WTC11 (cell line): ENCODE measurements at regions not wholly inside any gene's neighbourhood (a gene's known extent, or its start where the extent isn't known, plus 50 kb on each side); places are given as distances from the start of the nearest gene placed in this dataset.

Experiments used
- ATAC-seq: fragments of 200-7000 bp; cut with Tn5 transposase; 2 replicates; pipeline ENCODE4 v1.10.0; 2021; ENCODE audit warnings: mild to moderate bottlenecking, moderate library complexity
- CTCF ChIA-PET: fragments of 300-600 bp; sonication (Branson Sonifier 250); formaldehyde crosslinking; loops from one replicate; lab custom pipeline; 2021; ENCODE audit warnings: antibody characterized with exemption; lab: Charles Lee
- POLR2A ChIA-PET: fragments of 350-600 bp; sonication (Branson Sonifier 250); formaldehyde crosslinking; loops from one replicate; lab custom pipeline; 2021; ENCODE audit warnings: antibody characterized with exemption; lab: Charles Lee
- DNase-seq: peaks from one replicate; pipeline ENCODE4 v3.0.0; 2021; ENCODE audit warnings: low spot score
- H3K27ac Mint-ChIP-seq: 2 replicates; pipeline ENCODE4 v1.8.0; 2021; ENCODE audit warnings: mixed read lengths
- H3K27me3 Mint-ChIP-seq: 2 replicates; pipeline ENCODE4 v1.8.0; 2021; ENCODE audit warnings: low read depth, mild to moderate bottlenecking, moderate library complexity, mixed read lengths
- H3K36me3 Mint-ChIP-seq: 2 replicates; pipeline ENCODE4 v1.8.0; 2021; ENCODE audit warnings: mixed read lengths
- H3K4me1 Mint-ChIP-seq: 2 replicates; pipeline ENCODE4 v1.8.0; 2022; ENCODE audit warnings: mixed read lengths
- H3K4me3 Mint-ChIP-seq: 2 replicates; pipeline ENCODE4 v1.8.0; 2021; ENCODE audit warnings: mild to moderate bottlenecking, moderate library complexity, mixed read lengths
- H3K9me3 Mint-ChIP-seq: 2 replicates; pipeline ENCODE4 v1.8.0; 2021; ENCODE audit warnings: mixed read lengths
- ATF1 ChIP-seq: sonication (generic); formaldehyde crosslinking; IDR thresholded peaks from 2 replicates; pipeline ENCODE4 v1.8.1; 2023; ENCODE audit warnings: mild to moderate bottlenecking, moderate library complexity, missing genetic modification reagents
- CREB1 ChIP-seq: sonication (generic); formaldehyde crosslinking; IDR thresholded peaks from 2 replicates; pipeline ENCODE4 v1.8.0; 2023; ENCODE audit warnings: mild to moderate bottlenecking, missing genetic modification reagents
- JAZF1 ChIP-seq: fragments of 250-450 bp; sonication (Bioruptor Pico); IDR thresholded peaks from 2 replicates; pipeline ENCODE4 v1.9.0; 2021; ENCODE audit warnings: moderate library complexity, mild to moderate bottlenecking, inconsistent platforms
- MXD4 ChIP-seq: fragments of 250-450 bp; sonication (Bioruptor Pico); IDR thresholded peaks from 2 replicates; pipeline ENCODE4 v1.8.0; 2021; ENCODE audit warnings: mild to moderate bottlenecking, moderate library complexity, borderline replicate concordance
- MYBL2 ChIP-seq: sonication (generic); formaldehyde crosslinking; IDR thresholded peaks from 2 replicates; pipeline ENCODE4 v1.8.1; 2023; ENCODE audit warnings: mild to moderate bottlenecking, moderate library complexity, missing genetic modification reagents
- SMAD4 ChIP-seq: sonication (generic); formaldehyde crosslinking; IDR thresholded peaks from 2 replicates; pipeline ENCODE4 v1.8.0; 2022; ENCODE audit warnings: mild to moderate bottlenecking, missing genetic modification reagents
- SOX15 ChIP-seq: fragments of 250-450 bp; sonication (Bioruptor Pico); IDR thresholded peaks from 2 replicates; pipeline ENCODE4 v1.9.0; 2021; ENCODE audit warnings: mild to moderate bottlenecking
- SP1 ChIP-seq: sonication (generic); formaldehyde crosslinking; conservative IDR thresholded peaks from 2 replicates; pipeline ENCODE4 v1.8.1; 2022; ENCODE audit warnings: missing genetic modification reagents
- TCF7 ChIP-seq: sonication (generic); formaldehyde crosslinking; IDR thresholded peaks from 2 replicates; pipeline ENCODE4 v1.8.0; 2022; ENCODE audit warnings: mild to moderate bottlenecking, low read depth, missing genetic modification reagents, moderate library complexity
- ZNF138 ChIP-seq: sonication (generic); formaldehyde crosslinking; conservative IDR thresholded peaks from 2 replicates; pipeline ENCODE4 v1.8.1; 2022; ENCODE audit warnings: mild to moderate bottlenecking, moderate library complexity, missing genetic modification reagents
- ZNF232 ChIP-seq: sonication (generic); formaldehyde crosslinking; IDR thresholded peaks from 2 replicates; pipeline ENCODE4 v1.8.0; 2022; ENCODE audit warnings: mild to moderate bottlenecking, missing genetic modification reagents
- ZNF423 ChIP-seq: fragments of 250-450 bp; sonication (Bioruptor Pico); IDR thresholded peaks from 2 replicates; pipeline ENCODE4 v2.1.2; 2022; ENCODE audit warnings: mild to moderate bottlenecking, moderate library complexity
- TF ChIP-seq, protein P1 (sequence below): fragments of 250-450 bp; sonication (Bioruptor Pico); IDR thresholded peaks from 2 replicates; pipeline ENCODE4 v1.9.0; 2021; ENCODE audit warnings: mild to moderate bottlenecking, borderline replicate concordance
- TF ChIP-seq, protein P2 (sequence below): sonication (generic); formaldehyde crosslinking; IDR thresholded peaks from 2 replicates; pipeline ENCODE4 v1.8.0; 2022; ENCODE audit warnings: mild to moderate bottlenecking, missing genetic modification reagents
- TF ChIP-seq, protein P3 (sequence below): fragments of 250-450 bp; sonication (Bioruptor Pico); IDR thresholded peaks from 2 replicates; pipeline ENCODE4 v1.8.0; 2021; ENCODE audit warnings: mild to moderate bottlenecking
- TF ChIP-seq, protein P4 (sequence below): sonication (generic); formaldehyde crosslinking; IDR thresholded peaks from 2 replicates; pipeline ENCODE4 v1.8.0; 2022; ENCODE audit warnings: missing genetic modification reagents
- TF ChIP-seq, protein P5 (sequence below): fragments of 250-450 bp; sonication (Bioruptor Pico); IDR thresholded peaks from 2 replicates; pipeline ENCODE4 v1.9.0; 2021; ENCODE audit warnings: mild to moderate bottlenecking
- TF ChIP-seq, protein P6 (sequence below): fragments of 250-450 bp; sonication (Bioruptor Pico); IDR thresholded peaks from 2 replicates; pipeline ENCODE4 v1.9.0; 2021; ENCODE audit warnings: moderate library complexity, mild to moderate bottlenecking, inconsistent platforms, borderline replicate concordance

DNA sequence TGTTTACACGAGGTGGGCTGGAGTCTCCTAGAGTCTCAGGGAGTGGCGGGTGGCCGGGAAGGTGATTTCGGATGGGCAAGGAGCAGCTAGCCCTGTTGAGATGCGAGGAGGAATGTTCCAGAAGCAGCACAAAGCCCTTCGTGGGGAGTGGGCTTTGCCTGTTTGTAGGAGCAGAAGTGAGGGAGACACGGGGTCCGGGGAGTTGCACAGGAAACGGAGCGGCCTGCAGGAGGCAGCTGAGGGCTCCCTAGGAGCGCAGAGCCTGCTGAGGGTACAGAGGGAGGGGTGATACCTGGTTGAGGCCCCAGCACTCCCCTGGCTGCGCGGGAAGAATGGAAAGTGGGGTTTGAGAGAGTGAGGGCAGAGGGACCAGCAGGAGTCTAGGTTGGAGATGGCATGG lies 847.2 kb downstream of the TBC1D22A start (continued):
- TF ChIP-seq, protein P1, sequence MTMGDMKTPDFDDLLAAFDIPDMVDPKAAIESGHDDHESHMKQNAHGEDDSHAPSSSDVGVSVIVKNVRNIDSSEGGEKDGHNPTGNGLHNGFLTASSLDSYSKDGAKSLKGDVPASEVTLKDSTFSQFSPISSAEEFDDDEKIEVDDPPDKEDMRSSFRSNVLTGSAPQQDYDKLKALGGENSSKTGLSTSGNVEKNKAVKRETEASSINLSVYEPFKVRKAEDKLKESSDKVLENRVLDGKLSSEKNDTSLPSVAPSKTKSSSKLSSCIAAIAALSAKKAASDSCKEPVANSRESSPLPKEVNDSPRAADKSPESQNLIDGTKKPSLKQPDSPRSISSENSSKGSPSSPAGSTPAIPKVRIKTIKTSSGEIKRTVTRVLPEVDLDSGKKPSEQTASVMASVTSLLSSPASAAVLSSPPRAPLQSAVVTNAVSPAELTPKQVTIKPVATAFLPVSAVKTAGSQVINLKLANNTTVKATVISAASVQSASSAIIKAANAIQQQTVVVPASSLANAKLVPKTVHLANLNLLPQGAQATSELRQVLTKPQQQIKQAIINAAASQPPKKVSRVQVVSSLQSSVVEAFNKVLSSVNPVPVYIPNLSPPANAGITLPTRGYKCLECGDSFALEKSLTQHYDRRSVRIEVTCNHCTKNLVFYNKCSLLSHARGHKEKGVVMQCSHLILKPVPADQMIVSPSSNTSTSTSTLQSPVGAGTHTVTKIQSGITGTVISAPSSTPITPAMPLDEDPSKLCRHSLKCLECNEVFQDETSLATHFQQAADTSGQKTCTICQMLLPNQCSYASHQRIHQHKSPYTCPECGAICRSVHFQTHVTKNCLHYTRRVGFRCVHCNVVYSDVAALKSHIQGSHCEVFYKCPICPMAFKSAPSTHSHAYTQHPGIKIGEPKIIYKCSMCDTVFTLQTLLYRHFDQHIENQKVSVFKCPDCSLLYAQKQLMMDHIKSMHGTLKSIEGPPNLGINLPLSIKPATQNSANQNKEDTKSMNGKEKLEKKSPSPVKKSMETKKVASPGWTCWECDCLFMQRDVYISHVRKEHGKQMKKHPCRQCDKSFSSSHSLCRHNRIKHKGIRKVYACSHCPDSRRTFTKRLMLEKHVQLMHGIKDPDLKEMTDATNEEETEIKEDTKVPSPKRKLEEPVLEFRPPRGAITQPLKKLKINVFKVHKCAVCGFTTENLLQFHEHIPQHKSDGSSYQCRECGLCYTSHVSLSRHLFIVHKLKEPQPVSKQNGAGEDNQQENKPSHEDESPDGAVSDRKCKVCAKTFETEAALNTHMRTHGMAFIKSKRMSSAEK (CRISPR knock-in tag), result no peak
- no peak for TF ChIP-seq SP1 (CRISPR knock-in tag)
- no peak for TF ChIP-seq SMAD4 (CRISPR knock-in tag)
- TF ChIP-seq SOX15 (CRISPR knock-in tag), result no peak
- TF ChIP-seq CREB1 (CRISPR knock-in tag), result no peak
- no peak for TF ChIP-seq JAZF1 (CRISPR knock-in tag)
- TF ChIP-seq ZNF138 (CRISPR knock-in tag), result no peak
- TF ChIP-seq ZNF232 (CRISPR knock-in tag), result no peak
- TF ChIP-seq, protein P2, sequence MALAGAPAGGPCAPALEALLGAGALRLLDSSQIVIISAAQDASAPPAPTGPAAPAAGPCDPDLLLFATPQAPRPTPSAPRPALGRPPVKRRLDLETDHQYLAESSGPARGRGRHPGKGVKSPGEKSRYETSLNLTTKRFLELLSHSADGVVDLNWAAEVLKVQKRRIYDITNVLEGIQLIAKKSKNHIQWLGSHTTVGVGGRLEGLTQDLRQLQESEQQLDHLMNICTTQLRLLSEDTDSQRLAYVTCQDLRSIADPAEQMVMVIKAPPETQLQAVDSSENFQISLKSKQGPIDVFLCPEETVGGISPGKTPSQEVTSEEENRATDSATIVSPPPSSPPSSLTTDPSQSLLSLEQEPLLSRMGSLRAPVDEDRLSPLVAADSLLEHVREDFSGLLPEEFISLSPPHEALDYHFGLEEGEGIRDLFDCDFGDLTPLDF (CRISPR knock-in tag), result no peak
- no peak for TF ChIP-seq ATF1 (CRISPR knock-in tag)
- no peak for TF ChIP-seq MXD4 (CRISPR knock-in tag)

DNA sequence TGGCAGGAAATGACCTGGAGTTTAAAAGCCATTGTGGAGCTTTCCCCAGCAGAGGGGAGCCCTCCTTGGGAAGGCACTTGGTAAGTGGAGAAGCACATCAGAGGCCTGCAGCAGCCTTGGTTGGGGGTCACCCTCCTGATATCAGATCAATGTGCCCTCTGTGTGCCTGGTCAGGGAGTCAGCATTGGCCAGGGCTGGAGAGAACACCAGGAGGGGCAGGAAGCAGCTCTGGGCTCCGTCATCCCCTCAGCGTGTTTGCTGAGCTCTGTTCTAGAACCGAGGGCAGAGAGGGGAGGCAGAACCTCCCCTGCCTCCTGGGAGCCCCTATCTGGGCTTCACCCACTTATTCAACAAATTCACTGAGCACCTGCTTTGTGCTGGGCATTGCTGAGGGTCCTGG lies 846.0 kb downstream of the TBC1D22A start:
- ATAC-seq (no peak), DNase-seq (no peak)
- H3K36me3 Mint-ChIP-seq, result 0 out of 2 replicates have a peak, but pooled peaks cover 2% of the 10 kb centered on the region
- H3K27ac Mint-ChIP-seq, result no peak overlapping the region
- CTCF ChIA-PET, result interaction anchor here (0.6 kb wide), 1 partner anchor 29 kb away, joined by 4 read pairs; no protein-coding TSS in a partner anchor
- no peak overlapping the region for H3K4me3 Mint-ChIP-seq
- peaks cover 9% of the 10 kb centered on the region for H3K9me3 Mint-ChIP-seq
- H3K27me3 Mint-ChIP-seq, result 0 out of 2 replicates have a peak, but pooled peaks cover 3% of the 10 kb centered on the region
- H3K4me1 Mint-ChIP-seq, result peaks cover 14% of the 10 kb centered on the region
- POLR2A ChIA-PET, result no interaction called here
- TF ChIP-seq, protein P3, sequence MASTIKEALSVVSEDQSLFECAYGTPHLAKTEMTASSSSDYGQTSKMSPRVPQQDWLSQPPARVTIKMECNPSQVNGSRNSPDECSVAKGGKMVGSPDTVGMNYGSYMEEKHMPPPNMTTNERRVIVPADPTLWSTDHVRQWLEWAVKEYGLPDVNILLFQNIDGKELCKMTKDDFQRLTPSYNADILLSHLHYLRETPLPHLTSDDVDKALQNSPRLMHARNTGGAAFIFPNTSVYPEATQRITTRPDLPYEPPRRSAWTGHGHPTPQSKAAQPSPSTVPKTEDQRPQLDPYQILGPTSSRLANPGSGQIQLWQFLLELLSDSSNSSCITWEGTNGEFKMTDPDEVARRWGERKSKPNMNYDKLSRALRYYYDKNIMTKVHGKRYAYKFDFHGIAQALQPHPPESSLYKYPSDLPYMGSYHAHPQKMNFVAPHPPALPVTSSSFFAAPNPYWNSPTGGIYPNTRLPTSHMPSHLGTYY (CRISPR knock-in tag), result no peak
- TF ChIP-seq CREB1 (CRISPR knock-in tag) (no peak), TCF7 (CRISPR knock-in tag) (no peak), ZNF423 (CRISPR knock-in tag) (no peak), MYBL2 (CRISPR knock-in tag) (no peak), ZNF232 (CRISPR knock-in tag) (no peak)
- TF ChIP-seq, protein P1 (CRISPR knock-in tag), result no peak
- TF ChIP-seq, protein P4, sequence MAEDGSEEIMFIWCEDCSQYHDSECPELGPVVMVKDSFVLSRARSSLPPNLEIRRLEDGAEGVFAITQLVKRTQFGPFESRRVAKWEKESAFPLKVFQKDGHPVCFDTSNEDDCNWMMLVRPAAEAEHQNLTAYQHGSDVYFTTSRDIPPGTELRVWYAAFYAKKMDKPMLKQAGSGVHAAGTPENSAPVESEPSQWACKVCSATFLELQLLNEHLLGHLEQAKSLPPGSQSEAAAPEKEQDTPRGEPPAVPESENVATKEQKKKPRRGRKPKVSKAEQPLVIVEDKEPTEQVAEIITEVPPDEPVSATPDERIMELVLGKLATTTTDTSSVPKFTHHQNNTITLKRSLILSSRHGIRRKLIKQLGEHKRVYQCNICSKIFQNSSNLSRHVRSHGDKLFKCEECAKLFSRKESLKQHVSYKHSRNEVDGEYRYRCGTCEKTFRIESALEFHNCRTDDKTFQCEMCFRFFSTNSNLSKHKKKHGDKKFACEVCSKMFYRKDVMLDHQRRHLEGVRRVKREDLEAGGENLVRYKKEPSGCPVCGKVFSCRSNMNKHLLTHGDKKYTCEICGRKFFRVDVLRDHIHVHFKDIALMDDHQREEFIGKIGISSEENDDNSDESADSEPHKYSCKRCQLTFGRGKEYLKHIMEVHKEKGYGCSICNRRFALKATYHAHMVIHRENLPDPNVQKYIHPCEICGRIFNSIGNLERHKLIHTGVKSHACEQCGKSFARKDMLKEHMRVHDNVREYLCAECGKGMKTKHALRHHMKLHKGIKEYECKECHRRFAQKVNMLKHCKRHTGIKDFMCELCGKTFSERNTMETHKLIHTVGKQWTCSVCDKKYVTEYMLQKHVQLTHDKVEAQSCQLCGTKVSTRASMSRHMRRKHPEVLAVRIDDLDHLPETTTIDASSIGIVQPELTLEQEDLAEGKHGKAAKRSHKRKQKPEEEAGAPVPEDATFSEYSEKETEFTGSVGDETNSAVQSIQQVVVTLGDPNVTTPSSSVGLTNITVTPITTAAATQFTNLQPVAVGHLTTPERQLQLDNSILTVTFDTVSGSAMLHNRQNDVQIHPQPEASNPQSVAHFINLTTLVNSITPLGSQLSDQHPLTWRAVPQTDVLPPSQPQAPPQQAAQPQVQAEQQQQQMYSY (CRISPR knock-in tag), result no peak
- TF ChIP-seq, protein P5, sequence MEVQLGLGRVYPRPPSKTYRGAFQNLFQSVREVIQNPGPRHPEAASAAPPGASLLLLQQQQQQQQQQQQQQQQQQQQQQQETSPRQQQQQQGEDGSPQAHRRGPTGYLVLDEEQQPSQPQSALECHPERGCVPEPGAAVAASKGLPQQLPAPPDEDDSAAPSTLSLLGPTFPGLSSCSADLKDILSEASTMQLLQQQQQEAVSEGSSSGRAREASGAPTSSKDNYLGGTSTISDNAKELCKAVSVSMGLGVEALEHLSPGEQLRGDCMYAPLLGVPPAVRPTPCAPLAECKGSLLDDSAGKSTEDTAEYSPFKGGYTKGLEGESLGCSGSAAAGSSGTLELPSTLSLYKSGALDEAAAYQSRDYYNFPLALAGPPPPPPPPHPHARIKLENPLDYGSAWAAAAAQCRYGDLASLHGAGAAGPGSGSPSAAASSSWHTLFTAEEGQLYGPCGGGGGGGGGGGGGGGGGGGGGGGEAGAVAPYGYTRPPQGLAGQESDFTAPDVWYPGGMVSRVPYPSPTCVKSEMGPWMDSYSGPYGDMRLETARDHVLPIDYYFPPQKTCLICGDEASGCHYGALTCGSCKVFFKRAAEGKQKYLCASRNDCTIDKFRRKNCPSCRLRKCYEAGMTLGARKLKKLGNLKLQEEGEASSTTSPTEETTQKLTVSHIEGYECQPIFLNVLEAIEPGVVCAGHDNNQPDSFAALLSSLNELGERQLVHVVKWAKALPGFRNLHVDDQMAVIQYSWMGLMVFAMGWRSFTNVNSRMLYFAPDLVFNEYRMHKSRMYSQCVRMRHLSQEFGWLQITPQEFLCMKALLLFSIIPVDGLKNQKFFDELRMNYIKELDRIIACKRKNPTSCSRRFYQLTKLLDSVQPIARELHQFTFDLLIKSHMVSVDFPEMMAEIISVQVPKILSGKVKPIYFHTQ (CRISPR knock-in tag), result no peak
- TF ChIP-seq, protein P6, sequence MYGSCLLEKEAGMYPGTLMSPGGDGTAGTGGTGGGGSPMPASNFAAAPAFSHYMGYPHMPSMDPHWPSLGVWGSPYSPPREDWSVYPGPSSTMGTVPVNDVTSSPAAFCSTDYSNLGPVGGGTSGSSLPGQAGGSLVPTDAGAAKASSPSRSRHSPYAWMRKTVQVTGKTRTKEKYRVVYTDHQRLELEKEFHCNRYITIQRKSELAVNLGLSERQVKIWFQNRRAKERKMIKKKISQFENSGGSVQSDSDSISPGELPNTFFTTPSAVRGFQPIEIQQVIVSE, result no peak
